Hepatocyte (in vitro differentiated cells): ENCODE measurements at regions not wholly inside any gene's neighbourhood (a gene's known extent, or its start where the extent isn't known, plus 50 kb on each side); places are given as distances from the start of the nearest gene placed in this dataset.

Source experiments
- EZH2 ChIP-seq: fragments of 200-600 bp; sonication (generic); IDR thresholded peaks from 2 replicates; pipeline ENCODE4 v1.6.1; 2016; ENCODE audit warnings: antibody characterized with exemption, mild to moderate bottlenecking, borderline replicate concordance
- EZH2phosphoT487 ChIP-seq: fragments of 200-600 bp; sonication (generic); IDR thresholded peaks from one replicate; pipeline ENCODE4 v1.6.1; 2018; ENCODE audit warnings: antibody characterized with exemption, mild to moderate bottlenecking, low read depth, moderate library complexity; ENCODE audit not compliant: unreplicated experiment, severe bottlenecking
- TF ChIP-seq, protein P1 (sequence below): fragments of 200-600 bp; sonication (generic); IDR thresholded peaks from 2 replicates; pipeline ENCODE4 v1.5.1; 2016; ENCODE audit warnings: antibody characterized with exemption, mild to moderate bottlenecking; ENCODE audit not compliant: poor library complexity

GRCh38 chr1:218556016-218556415, 210.9 kb downstream of the TGFB2 start:
- TF ChIP-seq, protein P1, sequence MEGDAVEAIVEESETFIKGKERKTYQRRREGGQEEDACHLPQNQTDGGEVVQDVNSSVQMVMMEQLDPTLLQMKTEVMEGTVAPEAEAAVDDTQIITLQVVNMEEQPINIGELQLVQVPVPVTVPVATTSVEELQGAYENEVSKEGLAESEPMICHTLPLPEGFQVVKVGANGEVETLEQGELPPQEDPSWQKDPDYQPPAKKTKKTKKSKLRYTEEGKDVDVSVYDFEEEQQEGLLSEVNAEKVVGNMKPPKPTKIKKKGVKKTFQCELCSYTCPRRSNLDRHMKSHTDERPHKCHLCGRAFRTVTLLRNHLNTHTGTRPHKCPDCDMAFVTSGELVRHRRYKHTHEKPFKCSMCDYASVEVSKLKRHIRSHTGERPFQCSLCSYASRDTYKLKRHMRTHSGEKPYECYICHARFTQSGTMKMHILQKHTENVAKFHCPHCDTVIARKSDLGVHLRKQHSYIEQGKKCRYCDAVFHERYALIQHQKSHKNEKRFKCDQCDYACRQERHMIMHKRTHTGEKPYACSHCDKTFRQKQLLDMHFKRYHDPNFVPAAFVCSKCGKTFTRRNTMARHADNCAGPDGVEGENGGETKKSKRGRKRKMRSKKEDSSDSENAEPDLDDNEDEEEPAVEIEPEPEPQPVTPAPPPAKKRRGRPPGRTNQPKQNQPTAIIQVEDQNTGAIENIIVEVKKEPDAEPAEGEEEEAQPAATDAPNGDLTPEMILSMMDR, result no peak
- TF ChIP-seq EZH2phosphoT487, result no peak
- TF ChIP-seq EZH2, result no peak
